NCI-H1436 treated with DMSO at 0.1 percent for 48 hours (cell line): ENCODE measurements at regions not wholly inside any gene's neighbourhood (a gene's known extent, or its start where the extent isn't known, plus 50 kb on each side); places are given as distances from the start of the nearest gene placed in this dataset.

ENCODE experiments used
- DNase-seq: peaks from one replicate; lab custom pipeline; 2025; lab: John Stamatoyannopoulos, UW

DNA sequence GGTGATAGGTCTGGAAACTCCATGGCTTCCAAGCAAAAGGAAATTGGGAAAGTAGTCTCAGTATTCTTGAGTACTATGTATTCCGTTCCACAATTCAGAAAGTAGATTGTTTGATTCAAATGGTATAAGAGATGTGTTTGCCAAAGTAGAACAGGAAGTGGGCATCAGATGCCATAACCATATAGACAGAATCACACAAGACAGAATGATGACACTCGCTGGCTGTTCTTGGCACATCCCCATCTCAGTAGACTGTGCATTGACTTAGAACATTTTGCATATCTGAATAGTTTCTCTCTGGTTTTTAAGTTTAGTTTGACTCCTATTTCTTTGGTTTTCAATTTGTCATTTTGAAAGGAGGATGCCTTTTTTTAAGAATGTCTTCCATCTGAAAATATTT, 221.1 kb upstream of the RGS6 start:
- DNase-seq: no peak

DNA sequence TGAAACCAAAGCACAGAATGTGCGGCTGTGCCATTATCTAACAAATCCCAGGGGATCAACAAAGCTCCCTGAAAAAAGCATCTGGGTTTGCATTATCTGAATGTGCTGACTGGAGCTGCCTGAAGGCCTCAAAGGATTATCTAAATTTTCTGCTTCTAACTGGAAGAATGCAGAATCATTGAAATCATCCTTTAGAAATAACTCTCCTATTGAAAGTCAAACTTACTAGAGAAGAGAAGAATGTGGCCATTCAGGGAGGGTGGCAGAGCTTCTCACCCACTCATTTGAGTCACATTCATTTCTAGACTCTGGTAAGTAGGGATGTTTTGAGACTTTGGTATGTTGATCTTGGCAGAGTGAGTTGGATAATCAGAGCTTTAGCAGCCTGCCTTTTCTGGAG, 220.6 kb upstream of the RGS6 start:
- DNase-seq: no peak

DNA sequence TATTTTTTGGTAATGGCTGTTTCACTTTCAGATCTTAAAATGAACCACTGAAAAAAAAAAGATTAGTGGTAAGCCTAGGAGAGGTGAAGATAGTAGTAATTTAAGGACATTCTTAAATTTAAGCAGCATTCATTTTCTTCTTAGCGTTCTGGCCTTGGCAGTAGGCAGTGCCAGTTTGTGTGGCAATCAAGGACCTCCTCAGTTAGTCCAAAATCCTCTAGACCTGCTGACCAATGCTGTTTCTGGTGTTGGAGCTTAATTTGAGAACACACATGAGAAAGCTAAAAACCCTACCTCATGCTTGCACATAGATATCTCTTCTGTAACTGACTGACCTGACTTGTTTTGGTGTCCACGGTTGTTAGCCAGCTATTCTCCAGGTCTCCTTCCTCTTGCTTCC, 219.8 kb upstream of the RGS6 start:
- no peak for DNase-seq

DNA sequence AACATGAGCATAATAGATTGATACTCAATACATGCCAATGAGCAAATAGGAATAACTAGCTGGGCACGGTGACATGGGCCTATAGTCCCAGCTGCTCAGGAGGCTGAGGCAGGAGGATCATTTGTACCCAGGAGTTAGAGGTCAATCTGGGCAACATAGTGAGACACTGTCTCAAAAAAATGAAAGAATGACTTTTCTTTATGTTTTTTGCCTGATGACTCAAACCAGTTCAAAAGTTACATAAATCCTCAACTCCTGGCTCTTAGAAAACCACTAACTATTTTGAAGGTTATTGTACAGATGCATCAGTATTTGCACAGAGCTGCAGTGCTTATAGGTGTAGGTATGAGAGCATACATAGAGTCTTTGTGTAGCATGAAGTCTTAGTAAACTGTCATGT, 219.2 kb upstream of the RGS6 start:
- no peak for DNase-seq

DNA sequence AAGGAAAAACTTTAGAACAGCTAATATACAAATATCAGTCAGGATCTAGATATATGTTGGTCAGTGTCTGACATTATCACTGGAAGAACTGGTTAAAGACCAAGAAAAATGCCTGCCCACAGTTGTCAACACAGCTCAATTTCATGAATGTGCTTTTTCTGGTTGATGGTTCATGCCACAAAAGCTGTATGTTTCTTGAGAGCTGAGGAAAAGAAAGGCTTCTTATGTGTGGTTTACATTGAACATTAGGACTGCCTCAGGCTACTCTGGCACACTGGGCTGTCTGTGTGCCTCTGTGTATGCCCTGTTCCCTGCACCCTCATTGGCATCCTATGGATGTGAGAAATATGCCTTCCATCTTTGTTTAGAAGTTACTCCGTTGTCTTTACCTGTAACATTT, 218.8 kb upstream of the RGS6 start:
- DNase-seq: no peak

DNA sequence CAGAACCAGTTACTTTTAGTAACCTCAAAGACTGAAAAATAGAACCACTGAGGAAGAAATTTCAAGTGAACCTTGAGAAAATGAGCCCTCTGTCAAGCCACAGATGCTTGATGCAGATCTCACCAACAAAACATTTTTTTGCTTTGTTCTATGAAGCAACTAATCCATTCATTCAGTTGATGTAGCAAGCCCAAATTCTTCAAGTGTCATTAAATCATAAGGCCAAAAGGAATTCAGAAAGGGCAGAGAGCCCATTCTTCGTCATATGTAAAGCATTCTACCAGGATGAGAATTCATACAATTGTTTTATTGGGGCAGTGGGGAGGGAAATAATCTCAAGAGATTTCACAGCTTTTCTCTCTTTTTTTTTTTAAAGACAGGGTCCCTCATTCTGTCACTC, 218.0 kb upstream of the RGS6 start:
- no peak for DNase-seq

DNA sequence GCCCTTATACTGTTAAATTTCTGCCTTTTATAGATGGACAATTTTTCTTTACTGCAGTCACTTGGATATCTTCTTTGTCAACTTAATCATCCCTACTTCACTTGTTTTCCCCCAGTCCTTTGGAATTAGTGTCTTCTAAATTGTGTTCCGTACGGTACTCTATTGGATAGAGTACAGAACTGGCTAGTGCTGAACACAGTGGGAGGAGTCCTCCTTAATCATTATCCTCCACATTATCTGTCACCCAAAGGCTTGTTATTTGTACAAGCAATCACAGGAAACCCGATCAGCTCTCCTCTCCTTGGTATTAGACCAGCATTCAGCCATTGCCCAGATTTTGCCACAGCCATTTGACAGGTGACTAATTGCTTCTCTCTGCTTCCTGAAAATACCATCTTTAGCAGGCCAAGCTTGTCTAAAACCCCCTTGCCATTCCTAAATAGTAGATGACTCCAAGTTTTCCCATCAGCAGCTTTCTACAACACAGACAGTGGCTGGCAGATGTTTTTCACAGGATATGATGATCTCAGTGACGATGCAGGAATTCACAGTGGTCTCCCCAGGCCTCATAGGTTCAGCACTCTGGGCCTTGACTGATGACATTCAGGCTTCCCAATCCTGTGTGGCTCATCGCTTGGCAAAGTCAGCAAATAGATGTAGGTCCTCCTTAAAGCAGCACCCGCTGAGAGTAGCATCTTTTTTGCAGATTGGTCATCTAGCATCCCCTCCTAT, 216.0 kb upstream of the RGS6 start:
- no peak for DNase-seq

DNA sequence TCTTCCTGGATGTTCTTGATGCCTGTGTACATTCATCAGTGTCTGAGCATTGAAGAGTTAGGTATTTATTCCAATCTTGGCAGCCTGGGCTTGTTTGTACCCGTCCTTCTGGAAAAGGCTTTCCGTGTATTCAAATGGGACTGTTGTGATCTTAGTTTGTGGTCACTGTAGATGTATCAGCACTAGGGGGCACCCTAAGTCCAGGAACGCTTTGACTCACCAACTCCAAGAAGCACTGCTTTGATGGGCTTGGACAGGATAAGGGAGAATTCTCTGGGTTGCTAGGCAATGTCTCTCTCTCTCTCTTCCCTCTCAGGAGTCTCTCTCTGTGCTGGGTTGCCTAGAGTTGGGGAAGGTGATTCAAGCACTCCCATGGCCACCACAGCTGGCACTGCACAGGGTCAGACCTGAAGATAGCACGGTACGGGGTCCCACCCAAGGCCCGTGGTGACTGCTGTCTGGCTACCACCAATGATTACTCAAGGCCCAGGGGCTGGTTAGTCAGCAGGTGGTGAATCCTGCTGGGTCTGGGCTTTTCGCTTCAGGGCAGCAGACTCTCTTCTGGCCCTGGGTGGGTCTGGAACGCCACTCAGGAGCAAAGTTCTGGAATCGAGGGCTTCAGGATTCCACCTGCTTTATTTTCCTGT, 211.1 kb upstream of the RGS6 start:
- DNase-seq: no peak

DNA sequence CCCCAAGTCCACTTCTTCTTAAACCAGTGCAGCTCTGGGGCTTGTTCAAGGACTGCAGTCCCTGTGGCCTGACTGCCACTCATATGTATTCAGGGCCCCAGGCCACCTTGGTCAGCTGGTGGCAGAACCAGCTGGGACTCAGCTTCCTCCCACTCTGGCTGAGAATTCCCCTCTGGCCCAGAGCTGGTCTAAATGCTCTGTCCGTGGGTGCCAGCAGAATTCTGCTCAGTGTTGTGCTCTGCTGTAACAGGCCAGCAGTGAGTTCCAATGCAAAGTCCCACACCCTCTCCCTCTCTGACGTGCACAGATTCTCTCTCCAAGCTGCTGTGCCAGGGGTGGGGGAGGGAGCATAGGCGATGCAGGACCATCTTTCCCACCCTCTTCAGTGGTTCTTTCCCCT, 210.4 kb upstream of the RGS6 start:
- DNase-seq: no peak

DNA sequence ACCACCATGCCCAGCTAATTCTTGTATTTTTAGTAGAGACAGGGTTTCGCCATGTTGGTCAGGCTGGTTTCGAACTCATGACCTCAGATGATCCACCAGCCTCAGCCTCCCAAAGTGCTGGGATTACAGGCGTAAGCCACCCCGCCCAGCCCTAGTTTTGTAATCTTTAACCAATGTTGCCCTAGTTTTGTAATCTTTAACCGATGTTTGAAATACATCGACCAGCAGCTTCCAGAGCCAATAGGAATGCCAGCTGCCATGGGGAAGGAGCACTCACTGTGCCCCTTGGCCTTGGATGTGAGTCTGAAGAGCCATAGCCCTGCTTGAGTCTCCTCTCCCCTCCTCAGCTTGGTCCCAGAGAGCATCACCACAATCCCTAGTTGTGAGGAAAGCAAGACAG, 209.3 kb upstream of the RGS6 start:
- DNase-seq: no peak

DNA sequence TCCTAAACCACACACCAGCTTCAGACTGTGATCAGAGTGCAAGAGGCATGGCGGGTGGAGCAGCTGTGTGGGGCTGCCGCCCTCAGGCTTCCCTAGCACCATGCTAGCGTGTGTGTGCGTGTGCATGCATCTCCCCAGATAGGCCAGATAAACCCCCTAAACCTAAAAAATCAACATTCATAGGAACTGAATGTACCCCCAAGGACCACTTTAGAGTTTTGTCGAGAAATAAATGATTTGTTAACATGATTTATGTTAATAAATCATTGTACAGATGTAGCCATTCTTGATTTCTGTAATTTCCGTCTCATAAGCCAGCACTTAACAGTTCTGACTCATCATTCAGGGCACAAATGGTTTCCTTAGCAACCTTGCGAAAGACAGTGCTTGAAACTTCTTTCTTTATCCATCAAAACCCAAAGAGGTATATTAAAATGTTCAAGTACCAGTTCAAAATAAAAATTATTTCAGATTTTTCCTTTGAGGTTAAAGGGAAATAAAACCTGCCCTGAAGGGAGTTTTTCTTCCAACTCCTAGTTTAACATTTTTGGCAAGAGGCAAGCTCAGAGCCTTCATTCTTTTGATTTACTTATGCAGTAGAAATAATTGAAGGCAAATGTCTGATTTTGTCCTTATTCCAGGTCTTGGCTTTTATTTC, 206.2 kb upstream of the RGS6 start:
- no peak for DNase-seq

DNA sequence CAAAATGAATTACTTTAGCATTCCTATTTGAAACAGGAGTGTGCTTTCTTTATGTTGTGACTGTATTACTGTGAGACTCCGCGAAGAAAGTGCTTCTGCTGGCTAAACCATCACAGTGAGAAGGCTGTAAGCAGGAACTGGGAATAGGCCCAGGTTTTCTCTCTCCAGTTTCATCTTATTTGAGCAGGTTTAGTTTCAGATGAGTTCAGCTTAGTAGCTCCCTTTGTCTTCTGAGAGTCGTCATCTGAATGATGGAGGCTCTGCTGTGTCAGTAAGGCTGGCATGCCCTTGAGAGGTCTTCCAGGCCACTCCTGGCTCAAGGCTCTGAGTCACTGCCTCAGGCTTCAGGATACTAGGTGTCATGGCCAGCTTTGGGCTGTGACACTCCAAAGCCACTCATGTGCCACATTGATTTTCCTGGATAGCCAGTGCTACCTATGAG, 205.6 kb upstream of the RGS6 start:
- no peak for DNase-seq

DNA sequence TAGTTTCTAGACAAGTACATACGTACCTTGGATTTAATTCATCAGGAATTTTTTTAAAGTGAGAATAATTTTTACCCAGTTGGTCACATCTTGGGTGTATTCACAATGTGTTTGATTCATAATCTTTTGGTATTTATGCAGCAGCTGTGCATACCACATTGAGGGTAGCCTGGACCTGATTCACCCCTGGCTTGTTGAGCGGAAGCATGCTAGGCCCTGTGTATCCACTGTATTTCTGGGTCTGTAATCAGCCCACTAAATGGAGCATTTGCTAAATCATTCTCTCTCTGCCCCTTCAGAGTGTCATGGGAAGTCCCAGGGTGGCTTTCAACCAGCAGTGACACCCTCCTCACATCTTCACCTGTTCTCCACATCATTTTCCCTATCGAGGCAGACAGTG, 203.8 kb upstream of the RGS6 start:
- no peak for DNase-seq

DNA sequence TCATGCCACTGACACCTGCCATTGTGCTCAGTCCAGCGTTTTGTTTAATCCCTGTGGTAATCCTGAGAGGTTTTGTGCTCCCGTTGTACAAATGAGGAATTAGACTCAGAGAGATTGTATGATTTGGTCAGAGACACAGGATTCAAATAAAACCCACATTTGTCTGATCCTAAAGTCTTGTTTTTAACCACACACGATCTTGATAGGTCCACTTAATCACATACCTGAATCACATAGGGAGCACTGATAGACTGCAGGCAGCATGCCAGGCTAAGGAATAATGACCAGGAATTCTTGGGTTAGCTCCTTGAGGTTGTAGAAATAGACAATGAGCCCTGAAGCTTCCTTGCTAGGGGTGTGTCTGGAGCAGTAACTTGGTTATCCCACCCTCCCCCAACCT, 202.6 kb upstream of the RGS6 start:
- no peak for DNase-seq

DNA sequence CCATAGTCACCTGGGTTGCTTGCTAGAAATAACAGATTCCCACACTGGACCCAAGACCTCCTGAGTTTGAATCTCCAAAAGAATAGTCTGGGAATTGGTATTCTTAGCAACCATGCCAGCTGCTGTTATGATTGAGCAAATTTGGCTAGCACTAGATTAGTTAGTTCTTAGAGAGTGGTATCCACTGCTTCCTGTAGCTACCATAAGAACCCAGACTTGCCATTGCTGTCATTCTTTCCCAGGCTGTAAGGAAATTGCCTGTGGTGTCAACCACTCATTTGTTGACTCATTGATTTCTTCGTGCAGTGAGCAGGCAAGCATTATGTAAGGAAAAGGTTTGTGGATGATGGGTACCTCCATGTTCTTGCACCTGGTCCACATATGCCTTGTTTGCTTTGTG, 201.8 kb upstream of the RGS6 start:
- DNase-seq: no peak

DNA sequence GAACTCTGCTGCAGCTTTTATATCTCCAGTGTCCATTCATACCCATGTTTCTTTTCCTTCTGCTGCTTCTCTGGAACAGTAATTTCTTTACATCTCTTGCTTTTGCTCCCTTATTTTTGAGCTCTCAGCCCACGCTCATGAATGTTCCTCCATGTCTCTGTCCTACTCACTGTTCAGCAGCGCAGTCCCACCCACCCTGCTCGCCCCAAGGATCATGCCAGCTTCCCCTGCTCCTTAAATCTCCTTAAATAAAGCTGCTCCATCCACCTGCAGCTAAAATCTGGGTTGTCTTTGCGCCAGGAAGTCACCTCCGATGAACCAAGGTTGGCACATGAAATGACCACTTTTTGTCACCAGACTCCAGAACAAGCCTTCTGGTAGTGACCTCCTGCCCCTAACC, 201.1 kb upstream of the RGS6 start:
- no peak for DNase-seq

DNA sequence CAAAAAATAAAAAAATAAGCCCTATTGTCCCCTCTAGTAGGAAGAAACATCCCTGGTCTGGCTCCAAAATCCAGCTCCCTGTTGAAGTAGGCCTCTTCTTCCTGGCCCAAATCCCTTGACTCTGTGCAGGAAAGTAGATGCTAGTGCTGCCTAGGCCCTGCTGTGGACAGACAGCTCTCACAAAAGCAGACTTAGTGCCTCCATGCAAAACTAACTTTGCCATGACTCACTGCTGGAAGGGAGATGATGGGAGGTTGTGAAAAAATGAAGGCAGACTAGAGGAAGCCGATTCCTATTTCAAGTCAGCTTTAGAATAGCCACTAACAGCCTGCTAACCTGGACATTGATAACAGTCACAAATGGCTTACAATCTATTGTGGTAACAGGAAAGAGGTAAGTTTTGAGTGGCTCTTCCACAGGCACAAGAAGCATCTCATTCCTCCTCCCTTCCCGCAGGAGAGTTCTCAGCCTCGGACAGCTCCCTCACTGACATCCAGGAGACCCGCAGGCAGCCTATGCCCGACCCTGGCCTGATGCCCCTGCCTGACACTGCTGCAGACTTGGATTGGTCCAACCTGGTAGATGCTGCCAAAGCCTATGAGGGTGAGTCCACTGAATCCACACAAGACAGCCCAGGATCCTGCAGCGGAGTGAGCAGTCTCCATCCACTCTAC, 198.9 kb upstream of the RGS6 start:
- no peak for DNase-seq

DNA sequence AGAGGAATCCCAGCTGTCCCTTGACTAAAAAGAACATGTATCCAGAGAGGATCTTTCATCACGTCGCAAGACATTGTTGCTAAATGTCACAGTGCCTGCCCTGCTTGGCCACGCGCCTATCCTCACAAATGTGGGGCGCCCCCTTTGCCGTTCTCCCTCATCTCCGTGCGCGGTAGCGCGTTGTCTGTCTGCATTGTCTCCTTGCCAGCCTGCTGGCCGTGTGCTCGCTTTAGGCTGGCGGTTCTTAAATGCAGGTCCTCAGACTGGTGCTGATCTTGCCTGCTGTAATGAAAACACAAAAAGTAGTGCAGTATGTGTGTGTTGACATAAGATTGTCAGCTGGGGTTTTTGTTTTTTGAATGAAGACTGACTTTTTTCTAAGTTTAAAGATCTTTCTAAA, 198.2 kb upstream of the RGS6 start:
- DNase-seq: no peak

DNA sequence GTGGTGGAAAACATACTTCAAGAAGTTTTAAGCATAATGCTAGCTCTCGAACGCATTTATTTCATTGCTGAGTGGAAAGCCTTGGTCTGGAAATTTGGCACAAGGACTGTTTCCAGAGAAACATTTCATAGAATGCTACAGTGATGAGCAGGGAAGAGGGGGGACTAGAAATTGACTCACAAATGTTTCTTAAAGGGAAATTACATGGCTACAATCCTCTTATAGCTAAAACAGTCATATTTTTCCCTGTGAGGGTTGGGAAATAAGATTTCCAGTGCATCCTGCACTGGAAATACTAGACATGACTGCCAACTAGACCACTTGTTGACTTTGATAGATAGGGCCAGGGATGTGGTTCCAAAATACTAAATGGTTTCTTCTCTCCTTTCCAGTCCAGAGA, 197.3 kb upstream of the RGS6 start:
- DNase-seq: no peak

DNA sequence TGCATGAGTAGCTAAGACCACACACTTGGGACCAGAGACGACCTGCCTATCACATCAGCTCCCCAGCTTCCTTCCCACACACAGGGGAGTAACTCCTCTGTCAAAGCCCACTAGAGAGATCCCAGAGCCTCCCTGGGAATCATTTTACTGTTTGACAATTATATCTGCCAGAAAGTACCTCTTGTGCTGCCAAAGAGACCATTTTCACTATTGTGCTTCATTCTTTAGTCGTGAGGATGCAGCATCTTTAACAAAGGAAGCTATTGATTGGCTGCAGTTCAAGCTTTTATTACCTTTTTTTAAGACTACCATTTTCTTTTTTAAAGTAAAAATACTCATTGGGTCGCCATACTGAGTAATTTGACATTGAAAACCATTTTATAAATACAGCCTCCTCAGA, 194.5 kb upstream of the RGS6 start:
- no peak for DNase-seq

DNA sequence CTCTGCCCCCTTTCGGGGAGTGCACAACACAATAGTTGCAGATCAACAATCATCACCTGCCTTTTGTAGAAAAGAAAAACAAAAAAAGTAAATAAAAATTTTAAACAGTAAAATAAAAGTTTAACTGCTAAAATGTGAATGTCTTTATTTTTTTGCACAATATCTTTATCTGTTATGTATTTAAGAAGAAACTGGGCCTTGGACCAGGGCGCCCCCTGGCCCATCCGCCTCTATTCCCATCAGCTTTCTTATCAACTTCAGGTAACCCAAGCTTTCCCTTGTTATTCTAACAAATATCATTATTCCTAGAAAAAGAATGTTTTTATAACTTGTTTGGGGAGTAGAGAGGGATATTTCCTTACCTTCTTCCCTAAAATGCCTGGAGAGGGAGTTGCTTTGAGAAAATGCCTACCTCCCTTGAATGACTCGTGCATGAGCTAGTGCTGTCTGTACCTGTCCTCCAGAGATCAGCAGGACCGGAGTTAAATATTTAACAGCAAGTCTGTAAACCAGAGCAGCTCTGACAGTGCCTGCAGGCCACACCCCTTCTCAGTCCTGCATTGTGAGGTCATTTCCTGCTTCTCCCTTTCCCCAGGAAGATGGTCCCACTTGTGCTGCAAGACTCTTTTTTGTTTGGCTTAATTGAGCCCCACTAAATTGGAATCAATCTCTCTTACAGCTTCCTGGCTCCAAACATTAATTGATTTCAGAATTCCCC, 192.8 kb upstream of the RGS6 start:
- no peak for DNase-seq

DNA sequence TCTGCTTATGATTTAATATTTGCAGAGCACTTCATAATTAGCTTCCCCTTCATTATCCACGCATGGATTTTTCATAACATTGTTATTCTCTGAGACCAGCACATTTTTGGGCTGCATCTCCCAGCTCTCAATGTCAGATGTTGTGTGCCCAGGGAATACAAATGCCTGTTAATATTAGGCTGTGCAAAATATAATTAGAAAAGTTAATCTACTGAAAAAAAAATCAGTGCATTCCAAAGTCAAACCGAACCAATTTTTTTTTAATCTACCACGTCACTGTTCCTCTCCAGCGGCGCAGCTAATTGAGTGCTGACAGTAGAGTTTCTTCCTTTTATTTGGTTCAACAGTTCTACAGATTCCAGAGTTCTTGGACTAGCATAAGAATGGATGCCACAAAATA, 191.0 kb upstream of the RGS6 start:
- DNase-seq: no peak
